Epithelial cell of proximal tubule (primary cell): ENCODE measurements at regions not wholly inside any gene's neighbourhood (a gene's known extent, or its start where the extent isn't known, plus 50 kb on each side); places are given as distances from the start of the nearest gene placed in this dataset.
"Not testable (repeated sequence)": the region's sequence is repeated elsewhere in the genome, so short reads cannot be mapped to it uniquely, and the experiment has no call there.

Experiments
- DNase-seq: peaks from one replicate; pipeline ENCODE4 v3.0.0-alpha.2; 2011; ENCODE audit warnings: low read depth
- H3K4me3 ChIP-seq: 2 replicates; pipeline ENCODE4 v1.5.1; 2011; ENCODE audit warnings: low read depth, mild to moderate bottlenecking, low read length
- TF ChIP-seq, protein P1 (sequence below): conservative IDR thresholded peaks from 2 replicates; pipeline ENCODE4 v1.5.1; 2012; ENCODE audit warnings: low read depth, mild to moderate bottlenecking, low read length

DNA sequence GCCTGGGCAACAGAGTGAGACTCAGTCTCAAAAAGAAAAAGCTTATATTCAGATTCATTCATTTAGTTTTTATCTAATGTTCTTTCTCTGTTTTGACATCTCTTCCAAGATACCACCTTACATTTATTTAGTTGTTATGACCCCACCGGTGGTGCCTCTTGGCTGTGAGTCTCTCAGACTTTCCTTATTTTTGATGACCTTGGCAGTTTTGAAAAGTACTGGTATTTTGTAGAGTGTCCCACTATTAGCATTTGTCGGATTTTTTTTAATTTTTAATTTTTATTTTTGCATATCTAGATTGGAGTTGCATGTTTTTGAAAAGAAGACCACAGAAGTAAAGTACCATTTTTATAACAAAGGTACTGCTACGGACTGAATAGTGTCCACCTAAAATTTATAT lies 351.7 kb upstream of the KYNU start:
- TF ChIP-seq, protein P1, sequence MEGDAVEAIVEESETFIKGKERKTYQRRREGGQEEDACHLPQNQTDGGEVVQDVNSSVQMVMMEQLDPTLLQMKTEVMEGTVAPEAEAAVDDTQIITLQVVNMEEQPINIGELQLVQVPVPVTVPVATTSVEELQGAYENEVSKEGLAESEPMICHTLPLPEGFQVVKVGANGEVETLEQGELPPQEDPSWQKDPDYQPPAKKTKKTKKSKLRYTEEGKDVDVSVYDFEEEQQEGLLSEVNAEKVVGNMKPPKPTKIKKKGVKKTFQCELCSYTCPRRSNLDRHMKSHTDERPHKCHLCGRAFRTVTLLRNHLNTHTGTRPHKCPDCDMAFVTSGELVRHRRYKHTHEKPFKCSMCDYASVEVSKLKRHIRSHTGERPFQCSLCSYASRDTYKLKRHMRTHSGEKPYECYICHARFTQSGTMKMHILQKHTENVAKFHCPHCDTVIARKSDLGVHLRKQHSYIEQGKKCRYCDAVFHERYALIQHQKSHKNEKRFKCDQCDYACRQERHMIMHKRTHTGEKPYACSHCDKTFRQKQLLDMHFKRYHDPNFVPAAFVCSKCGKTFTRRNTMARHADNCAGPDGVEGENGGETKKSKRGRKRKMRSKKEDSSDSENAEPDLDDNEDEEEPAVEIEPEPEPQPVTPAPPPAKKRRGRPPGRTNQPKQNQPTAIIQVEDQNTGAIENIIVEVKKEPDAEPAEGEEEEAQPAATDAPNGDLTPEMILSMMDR = no peak
- H3K4me3 ChIP-seq = no peak overlapping the region
- DNase-seq = no peak

DNA sequence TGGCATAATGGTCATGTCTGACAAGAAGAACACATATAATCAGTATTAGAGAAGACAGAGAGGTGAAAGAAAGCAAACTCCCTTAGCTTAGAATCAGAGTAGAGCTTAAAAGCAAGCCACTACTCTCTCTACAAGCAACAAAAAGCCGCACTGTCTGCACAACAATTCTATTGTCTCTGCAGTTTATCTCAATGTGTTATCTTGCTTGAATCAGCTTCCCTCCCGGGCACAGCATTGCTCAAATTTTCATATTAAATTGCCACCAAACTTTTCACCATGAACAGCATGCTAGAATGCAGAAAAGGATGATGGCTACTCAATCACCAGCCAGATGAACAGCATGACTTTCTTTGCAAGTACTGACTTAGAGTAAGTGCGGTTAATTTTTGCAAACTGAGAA lies 356.0 kb upstream of the KYNU start:
- H3K4me3 ChIP-seq = no peak overlapping the region
- no peak for DNase-seq
- TF ChIP-seq, protein P1 = no peak

DNA sequence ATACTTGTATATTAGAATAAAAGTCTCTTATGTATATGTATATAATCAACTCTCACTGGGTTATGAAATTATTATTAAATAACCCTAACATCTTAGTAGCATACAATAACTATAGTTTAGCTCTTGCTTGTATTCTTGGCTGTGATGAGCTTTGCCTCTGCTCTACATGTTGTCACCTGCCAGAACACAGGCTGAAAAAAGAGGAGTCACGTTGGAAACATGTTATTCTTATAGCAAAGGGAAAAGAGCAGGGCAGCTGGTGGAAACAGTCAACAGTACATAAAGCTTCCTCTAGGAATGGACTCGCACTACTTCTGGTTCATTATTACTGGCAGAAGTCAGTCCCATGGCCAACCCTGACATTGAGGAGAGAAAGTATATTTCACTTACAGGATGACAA lies 362.0 kb upstream of the KYNU start:
- no peak overlapping the region for H3K4me3 ChIP-seq
- TF ChIP-seq, protein P1 = no peak
- DNase-seq = no peak

DNA sequence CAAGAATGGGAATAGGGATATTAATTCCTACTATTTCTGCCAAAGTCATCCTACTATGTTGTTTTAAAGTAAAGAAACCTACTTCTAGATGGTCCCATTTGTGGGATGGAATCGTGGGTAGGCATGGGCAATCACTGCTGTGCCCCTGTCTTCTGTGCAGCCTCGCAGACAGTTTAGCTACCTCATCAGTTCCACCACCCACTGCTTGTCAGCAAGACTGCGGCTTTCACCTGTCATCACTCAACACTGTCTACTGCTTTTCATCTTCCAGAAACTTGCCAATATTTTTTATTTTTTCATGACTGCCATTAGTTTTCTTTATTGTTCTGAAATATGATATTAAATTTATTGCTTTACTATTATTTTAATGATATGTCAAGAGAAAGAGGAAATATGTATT lies 368.1 kb upstream of the KYNU start:
- TF ChIP-seq, protein P1 = no peak
- no peak for DNase-seq
- H3K4me3 ChIP-seq = no peak overlapping the region

DNA sequence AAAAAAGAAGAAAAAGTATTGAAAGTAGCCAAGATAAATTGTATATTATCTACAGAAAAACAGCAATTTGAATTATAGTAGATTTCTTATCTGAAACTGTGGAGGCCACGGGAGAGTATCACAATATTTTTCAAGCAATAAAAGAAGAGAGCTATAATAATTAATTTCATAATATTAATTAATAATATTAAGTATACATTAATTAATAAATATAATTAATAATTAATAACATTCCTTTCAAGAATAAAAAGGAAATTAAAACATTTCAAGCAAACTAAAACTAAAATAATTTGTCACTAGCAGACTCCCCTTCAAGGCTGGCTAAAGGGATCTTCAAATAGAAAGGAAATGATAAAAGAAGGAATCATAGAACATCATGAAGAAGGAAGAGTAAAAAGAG lies 372.7 kb upstream of the KYNU start:
- TF ChIP-seq, protein P1 = no peak
- H3K4me3 ChIP-seq = no peak overlapping the region
- no peak for DNase-seq

DNA sequence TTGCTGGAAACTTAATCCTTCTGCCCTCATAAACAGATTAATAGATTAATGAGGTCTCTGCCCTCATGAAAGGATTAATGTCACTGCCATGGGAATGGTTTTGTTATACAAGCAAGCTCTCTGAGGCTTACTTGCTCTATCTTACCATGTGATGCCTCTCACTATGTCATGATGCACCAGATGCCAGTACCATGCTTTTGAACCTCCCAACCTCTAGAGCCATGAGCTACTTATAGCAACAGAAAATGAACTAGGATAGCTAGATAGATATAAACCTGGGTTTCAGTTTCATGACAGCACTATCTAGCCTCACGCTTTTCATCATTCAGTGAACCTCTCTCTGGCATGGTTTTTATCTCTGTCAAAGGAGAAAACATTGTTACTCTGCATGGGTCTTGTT lies 371.6 kb upstream of the LRP1B start:
- no peak overlapping the region for H3K4me3 ChIP-seq
- no peak for DNase-seq
- TF ChIP-seq, protein P1 = no peak

DNA sequence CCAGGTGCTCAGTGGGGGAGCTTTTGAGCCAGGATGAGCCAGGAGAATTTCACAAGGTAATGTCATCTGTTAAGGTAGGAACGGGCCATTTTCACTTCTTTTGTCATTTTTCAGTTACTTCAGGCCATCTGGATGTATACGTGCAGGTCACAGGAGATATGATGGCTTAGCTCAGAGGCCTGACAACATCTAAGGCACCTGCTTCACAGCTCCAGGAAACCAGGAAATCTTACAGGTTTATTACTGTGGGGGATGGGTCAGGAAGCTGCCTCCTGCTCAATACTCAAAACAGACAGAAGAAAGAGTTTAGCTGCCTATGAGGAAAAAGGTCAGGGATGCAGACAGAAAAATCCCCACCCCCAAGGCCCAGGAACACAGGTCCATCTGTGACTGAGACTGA lies 364.3 kb upstream of the LRP1B start:
- no peak for DNase-seq
- TF ChIP-seq, protein P1 = no peak

DNA sequence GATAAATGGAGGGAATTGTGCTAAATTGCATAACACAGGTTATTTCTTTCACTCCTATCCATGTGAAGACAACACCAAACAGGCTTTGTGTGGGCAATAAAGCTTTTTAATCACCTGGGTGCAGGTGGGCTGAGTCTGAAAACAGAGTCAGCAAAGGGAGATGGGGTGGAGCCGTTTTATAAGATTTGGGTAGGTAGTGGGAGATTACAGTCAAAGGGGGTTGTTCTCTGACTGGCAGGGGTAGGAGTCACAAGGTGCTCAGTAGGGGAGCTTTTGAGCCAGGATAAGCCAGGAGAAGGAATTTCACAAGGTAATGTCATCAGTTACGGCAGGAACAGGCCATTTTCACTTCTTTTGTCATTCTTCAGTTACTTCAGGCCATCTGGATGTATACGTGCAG lies 358.8 kb upstream of the LRP1B start:
- not testable (repeated sequence) for H3K4me3 ChIP-seq, DNase-seq

More for the DNA sequence above, 364.3 kb upstream of the LRP1B start:
- no peak overlapping the region for H3K4me3 ChIP-seq
